Neural progenitor cell (in vitro differentiated cells): ENCODE measurements at regions not wholly inside any gene's neighbourhood (a gene's known extent, or its start where the extent isn't known, plus 50 kb on each side); places are given as distances from the start of the nearest gene placed in this dataset.

Source experiments
- DNase-seq: peaks from one replicate; pipeline ENCODE4 v3.0.0-alpha.2; 2016; ENCODE audit warnings: low spot score
- H2AFZ ChIP-seq: fragments of 200-600 bp; sonication (generic); replicated peaks from 2 replicates; pipeline ENCODE4 v1.6.1; 2016; ENCODE audit warnings: antibody characterized with exemption
- H3F3A ChIP-seq: fragments of 200-600 bp; sonication (generic); 2 replicates; pipeline ENCODE4 v1.6.1; 2016; ENCODE audit warnings: antibody characterized with exemption, low read depth
- H3K27ac ChIP-seq: fragments of 200-600 bp; sonication (generic); 2 replicates; pipeline ENCODE4 v1.5.1; 2016; ENCODE audit warnings: mild to moderate bottlenecking
- H3K27me3 ChIP-seq: fragments of 200-600 bp; sonication (generic); 2 replicates; pipeline ENCODE4 v1.6.1; 2016; ENCODE audit warnings: mild to moderate bottlenecking, moderate library complexity
- H3K36me3 ChIP-seq: fragments of 200-600 bp; sonication (generic); 2 replicates; pipeline ENCODE4 v1.5.1; 2016
- H3K4me1 ChIP-seq: fragments of 200-600 bp; sonication (generic); 2 replicates; pipeline ENCODE4 v1.6.1; 2016; ENCODE audit warnings: mixed run types
- H3K4me2 ChIP-seq: fragments of 200-600 bp; sonication (generic); 2 replicates; pipeline ENCODE4 v1.6.1; 2016
- H3K4me3 ChIP-seq: fragments of 200-600 bp; sonication (generic); 2 replicates; pipeline ENCODE4 v1.5.1; 2016
- H3K79me2 ChIP-seq: fragments of 200-600 bp; sonication (generic); 2 replicates; pipeline ENCODE4 v1.6.1; 2016; ENCODE audit warnings: low read depth
- H3K9ac ChIP-seq: fragments of 200-600 bp; sonication (generic); 2 replicates; pipeline ENCODE4 v1.6.1; 2016
- H3K9me3 ChIP-seq: fragments of 200-600 bp; sonication (generic); 2 replicates; pipeline ENCODE4 v1.5.1; 2016; ENCODE audit warnings: low read depth
- H4K20me1 ChIP-seq: fragments of 200-600 bp; sonication (generic); 2 replicates; pipeline ENCODE4 v1.6.1; 2016; ENCODE audit warnings: low read depth
- H3K27ac Mint-ChIP-seq: 3 replicates; pipeline ENCODE4 v1.8.0; 2021; ENCODE audit warnings: mixed read lengths
- H3K27me3 Mint-ChIP-seq: 2 replicates; pipeline ENCODE4 v1.8.0; 2022; ENCODE audit warnings: low read depth, mild to moderate bottlenecking, inconsistent platforms, moderate library complexity, mixed read lengths; ENCODE audit not compliant: insufficient read depth
- H3K36me3 Mint-ChIP-seq: 3 replicates; pipeline ENCODE4 v1.8.0; 2021; ENCODE audit warnings: mixed read lengths
- H3K4me1 Mint-ChIP-seq: 3 replicates; pipeline ENCODE4 v1.8.0; 2021; ENCODE audit warnings: mixed read lengths
- H3K4me3 Mint-ChIP-seq: 3 replicates; pipeline ENCODE4 v1.8.0; 2021; ENCODE audit warnings: mild to moderate bottlenecking, moderate library complexity, mixed read lengths
- H3K9me3 Mint-ChIP-seq: 3 replicates; pipeline ENCODE4 v1.8.0; 2020; ENCODE audit warnings: mixed read lengths
- CTCF ChIP-seq: fragments of 200-600 bp; sonication (generic); IDR thresholded peaks from 2 replicates; pipeline ENCODE4 v1.5.1; 2017; ENCODE audit warnings: antibody characterized with exemption, mild to moderate bottlenecking
- EZH2 ChIP-seq: fragments of 200-600 bp; sonication (generic); IDR thresholded peaks from 2 replicates; pipeline ENCODE4 v1.6.1; 2017; ENCODE audit warnings: antibody characterized with exemption, mild to moderate bottlenecking, moderate library complexity
- EZH2phosphoT487 ChIP-seq: fragments of 200-600 bp; sonication (generic); IDR thresholded peaks from 2 replicates; pipeline ENCODE4 v1.6.1; 2017; ENCODE audit warnings: antibody characterized with exemption

GRCh38 chr13:18951412-18951811, 230.2 kb downstream of the TUBA3C start:
- Mint-ChIP-seq H3K27ac (no peak overlapping the region), H3K4me3 (no peak overlapping the region), H3K27me3 (peaks cover 8% of the 10 kb centered on the region), H3K9me3 (peaks cover 69% of the 10 kb centered on the region), H3K36me3 (no peaks in the 10 kb centered on the region), H3K4me1 (no peaks in the 10 kb centered on the region)
- Histone ChIP-seq H4K20me1 (no peaks in the 10 kb centered on the region), H3K4me2 (no peak overlapping the region), H2AFZ (no peak overlapping the region), H3K27ac (no peak overlapping the region), H3K36me3 (no peaks in the 10 kb centered on the region), H3K9ac (no peak overlapping the region), H3K27me3 (no peaks in the 10 kb centered on the region), H3K4me3 (no peak overlapping the region), H3K79me2 (no peaks in the 10 kb centered on the region), H3F3A (no peaks in the 10 kb centered on the region), H3K4me1 (no peaks in the 10 kb centered on the region), H3K9me3 (peaks cover 2% of the 10 kb centered on the region)
- no peak for DNase-seq
- TF ChIP-seq CTCF (no peak), EZH2 (no peak), EZH2phosphoT487 (no peak)

GRCh38 chr13:18949970-18950369, 231.7 kb downstream of the TUBA3C start:
- no peaks in the 10 kb centered on the region for H3K27me3 ChIP-seq
- H3K36me3 Mint-ChIP-seq, result no peaks in the 10 kb centered on the region
- no peak overlapping the region for H3K4me3 Mint-ChIP-seq
- H3K9me3 Mint-ChIP-seq, result peaks cover 64% of the 10 kb centered on the region
- no peak overlapping the region for H3K27ac ChIP-seq
- H3K79me2 ChIP-seq, result no peaks in the 10 kb centered on the region
- H3K4me1 Mint-ChIP-seq, result no peaks in the 10 kb centered on the region
- H3K27ac Mint-ChIP-seq, result no peak overlapping the region
- H3K4me3 ChIP-seq, result no peak overlapping the region
- H4K20me1 ChIP-seq, result no peaks in the 10 kb centered on the region
- no peaks in the 10 kb centered on the region for H3K36me3 ChIP-seq
- no peak for TF ChIP-seq CTCF
- TF ChIP-seq EZH2, result no peak
- no peak for TF ChIP-seq EZH2phosphoT487
- no peak overlapping the region for H2AFZ ChIP-seq
- H3K4me2 ChIP-seq, result no peak overlapping the region
- H3K27me3 Mint-ChIP-seq, result peaks cover 11% of the 10 kb centered on the region
- DNase-seq, result no peak
- H3K4me1 ChIP-seq, result no peaks in the 10 kb centered on the region
- no peaks in the 10 kb centered on the region for H3F3A ChIP-seq
- H3K9me3 ChIP-seq, result peaks cover 6% of the 10 kb centered on the region
- no peak overlapping the region for H3K9ac ChIP-seq

- TF ChIP-seq EZH2phosphoT487 (no peak), CTCF (no peak), EZH2 (no peak)
- H3K9ac ChIP-seq, result no peak overlapping the region
- Mint-ChIP-seq H3K27ac (no peak overlapping the region), H3K4me1 (no peaks in the 10 kb centered on the region), H3K9me3 (peaks cover 58% of the 10 kb centered on the region), H3K27me3 (peaks cover 9% of the 10 kb centered on the region), H3K4me3 (no peak overlapping the region), H3K36me3 (no peaks in the 10 kb centered on the region)
- H3K27ac ChIP-seq, result no peak overlapping the region
- no peaks in the 10 kb centered on the region for H3K79me2 ChIP-seq
- H3K9me3 ChIP-seq, result peaks cover 6% of the 10 kb centered on the region
- no peaks in the 10 kb centered on the region for H3K27me3 ChIP-seq
- no peaks in the 10 kb centered on the region for H3K36me3 ChIP-seq
- H3K4me3 ChIP-seq, result no peak overlapping the region
- H3K4me1 ChIP-seq, result no peaks in the 10 kb centered on the region
- H3K4me2 ChIP-seq, result no peak overlapping the region
- H3F3A ChIP-seq, result no peaks in the 10 kb centered on the region
- no peak overlapping the region for H2AFZ ChIP-seq
- no peaks in the 10 kb centered on the region for H4K20me1 ChIP-seq
- no peak for DNase-seq
Observed at GRCh38 chr13:18949489-18949761, 232.2 kb downstream of the TUBA3C start.
